Neural progenitor cell (in vitro differentiated cells): ENCODE measurements at regions not wholly inside any gene's neighbourhood (a gene's known extent, or its start where the extent isn't known, plus 50 kb on each side); places are given as distances from the start of the nearest gene placed in this dataset.

Experiments
- DNase-seq: peaks from one replicate; pipeline ENCODE4 v3.0.0-alpha.2; 2016; ENCODE audit warnings: low spot score
- H2AFZ ChIP-seq: fragments of 200-600 bp; sonication (generic); replicated peaks from 2 replicates; pipeline ENCODE4 v1.6.1; 2016; ENCODE audit warnings: antibody characterized with exemption
- H3F3A ChIP-seq: fragments of 200-600 bp; sonication (generic); 2 replicates; pipeline ENCODE4 v1.6.1; 2016; ENCODE audit warnings: antibody characterized with exemption, low read depth
- H3K27ac ChIP-seq: fragments of 200-600 bp; sonication (generic); 2 replicates; pipeline ENCODE4 v1.5.1; 2016; ENCODE audit warnings: mild to moderate bottlenecking
- H3K27me3 ChIP-seq: fragments of 200-600 bp; sonication (generic); 2 replicates; pipeline ENCODE4 v1.6.1; 2016; ENCODE audit warnings: mild to moderate bottlenecking, moderate library complexity
- H3K36me3 ChIP-seq: fragments of 200-600 bp; sonication (generic); 2 replicates; pipeline ENCODE4 v1.5.1; 2016
- H3K4me1 ChIP-seq: fragments of 200-600 bp; sonication (generic); 2 replicates; pipeline ENCODE4 v1.6.1; 2016; ENCODE audit warnings: mixed run types
- H3K4me2 ChIP-seq: fragments of 200-600 bp; sonication (generic); 2 replicates; pipeline ENCODE4 v1.6.1; 2016
- H3K4me3 ChIP-seq: fragments of 200-600 bp; sonication (generic); 2 replicates; pipeline ENCODE4 v1.5.1; 2016
- H3K79me2 ChIP-seq: fragments of 200-600 bp; sonication (generic); 2 replicates; pipeline ENCODE4 v1.6.1; 2016; ENCODE audit warnings: low read depth
- H3K9ac ChIP-seq: fragments of 200-600 bp; sonication (generic); 2 replicates; pipeline ENCODE4 v1.6.1; 2016
- H3K9me3 ChIP-seq: fragments of 200-600 bp; sonication (generic); 2 replicates; pipeline ENCODE4 v1.5.1; 2016; ENCODE audit warnings: low read depth
- H4K20me1 ChIP-seq: fragments of 200-600 bp; sonication (generic); 2 replicates; pipeline ENCODE4 v1.6.1; 2016; ENCODE audit warnings: low read depth
- H3K27ac Mint-ChIP-seq: 3 replicates; pipeline ENCODE4 v1.8.0; 2021; ENCODE audit warnings: mixed read lengths
- H3K27me3 Mint-ChIP-seq: 2 replicates; pipeline ENCODE4 v1.8.0; 2022; ENCODE audit warnings: low read depth, mild to moderate bottlenecking, inconsistent platforms, moderate library complexity, mixed read lengths; ENCODE audit not compliant: insufficient read depth
- H3K36me3 Mint-ChIP-seq: 3 replicates; pipeline ENCODE4 v1.8.0; 2021; ENCODE audit warnings: mixed read lengths
- H3K4me1 Mint-ChIP-seq: 3 replicates; pipeline ENCODE4 v1.8.0; 2021; ENCODE audit warnings: mixed read lengths
- H3K4me3 Mint-ChIP-seq: 3 replicates; pipeline ENCODE4 v1.8.0; 2021; ENCODE audit warnings: mild to moderate bottlenecking, moderate library complexity, mixed read lengths
- H3K9me3 Mint-ChIP-seq: 3 replicates; pipeline ENCODE4 v1.8.0; 2020; ENCODE audit warnings: mixed read lengths
- EZH2 ChIP-seq: fragments of 200-600 bp; sonication (generic); IDR thresholded peaks from 2 replicates; pipeline ENCODE4 v1.6.1; 2017; ENCODE audit warnings: antibody characterized with exemption, mild to moderate bottlenecking, moderate library complexity
- EZH2phosphoT487 ChIP-seq: fragments of 200-600 bp; sonication (generic); IDR thresholded peaks from 2 replicates; pipeline ENCODE4 v1.6.1; 2017; ENCODE audit warnings: antibody characterized with exemption
- TF ChIP-seq, protein P1 (sequence below): fragments of 200-600 bp; sonication (generic); IDR thresholded peaks from 2 replicates; pipeline ENCODE4 v1.5.1; 2017; ENCODE audit warnings: antibody characterized with exemption, mild to moderate bottlenecking

DNA sequence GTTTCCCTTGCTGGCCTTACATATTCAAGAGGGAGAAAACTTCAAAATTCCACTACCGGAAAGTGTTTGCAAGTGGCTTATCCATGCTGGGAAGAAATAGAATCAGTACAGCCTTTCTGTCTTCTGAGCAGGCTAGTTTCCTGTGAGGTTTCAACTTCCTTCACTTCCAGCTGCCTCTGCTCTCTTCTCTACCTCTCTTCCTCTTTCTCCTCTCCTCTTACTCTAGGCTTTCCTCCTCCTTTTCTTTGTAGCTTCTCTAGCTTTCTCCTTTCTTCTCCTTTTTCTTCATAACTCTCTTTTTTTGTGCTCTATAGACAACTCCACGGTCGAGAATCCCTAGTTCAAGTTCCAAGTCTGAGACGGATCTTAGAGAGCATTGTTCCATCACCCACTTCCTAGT is 421.8 kb downstream of the ETS1 start:
- no peak overlapping the region for H2AFZ ChIP-seq
- TF ChIP-seq, protein P1, sequence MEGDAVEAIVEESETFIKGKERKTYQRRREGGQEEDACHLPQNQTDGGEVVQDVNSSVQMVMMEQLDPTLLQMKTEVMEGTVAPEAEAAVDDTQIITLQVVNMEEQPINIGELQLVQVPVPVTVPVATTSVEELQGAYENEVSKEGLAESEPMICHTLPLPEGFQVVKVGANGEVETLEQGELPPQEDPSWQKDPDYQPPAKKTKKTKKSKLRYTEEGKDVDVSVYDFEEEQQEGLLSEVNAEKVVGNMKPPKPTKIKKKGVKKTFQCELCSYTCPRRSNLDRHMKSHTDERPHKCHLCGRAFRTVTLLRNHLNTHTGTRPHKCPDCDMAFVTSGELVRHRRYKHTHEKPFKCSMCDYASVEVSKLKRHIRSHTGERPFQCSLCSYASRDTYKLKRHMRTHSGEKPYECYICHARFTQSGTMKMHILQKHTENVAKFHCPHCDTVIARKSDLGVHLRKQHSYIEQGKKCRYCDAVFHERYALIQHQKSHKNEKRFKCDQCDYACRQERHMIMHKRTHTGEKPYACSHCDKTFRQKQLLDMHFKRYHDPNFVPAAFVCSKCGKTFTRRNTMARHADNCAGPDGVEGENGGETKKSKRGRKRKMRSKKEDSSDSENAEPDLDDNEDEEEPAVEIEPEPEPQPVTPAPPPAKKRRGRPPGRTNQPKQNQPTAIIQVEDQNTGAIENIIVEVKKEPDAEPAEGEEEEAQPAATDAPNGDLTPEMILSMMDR: no peak
- TF ChIP-seq EZH2phosphoT487: no peak
- no peak for TF ChIP-seq EZH2
- H3K79me2 ChIP-seq: no peaks in the 10 kb centered on the region
- H3F3A ChIP-seq: no peaks in the 10 kb centered on the region
- H3K4me3 Mint-ChIP-seq: no peak overlapping the region
- no peaks in the 10 kb centered on the region for H4K20me1 ChIP-seq
- no peaks in the 10 kb centered on the region for H3K9me3 Mint-ChIP-seq
- H3K4me1 Mint-ChIP-seq: peaks cover 9% of the 10 kb centered on the region
- H3K27ac Mint-ChIP-seq: no peak overlapping the region
- no peak for DNase-seq
- H3K4me3 ChIP-seq: no peak overlapping the region
- no peak overlapping the region for H3K4me2 ChIP-seq
- no peak overlapping the region for H3K9ac ChIP-seq
- peaks cover 2% of the 10 kb centered on the region for H3K27me3 Mint-ChIP-seq
- H3K36me3 ChIP-seq: no peaks in the 10 kb centered on the region
- no peaks in the 10 kb centered on the region for H3K36me3 Mint-ChIP-seq
- no peaks in the 10 kb centered on the region for H3K9me3 ChIP-seq
- peaks cover 4% of the 10 kb centered on the region for H3K4me1 ChIP-seq
- no peak overlapping the region for H3K27ac ChIP-seq
- H3K27me3 ChIP-seq: no peaks in the 10 kb centered on the region

DNA sequence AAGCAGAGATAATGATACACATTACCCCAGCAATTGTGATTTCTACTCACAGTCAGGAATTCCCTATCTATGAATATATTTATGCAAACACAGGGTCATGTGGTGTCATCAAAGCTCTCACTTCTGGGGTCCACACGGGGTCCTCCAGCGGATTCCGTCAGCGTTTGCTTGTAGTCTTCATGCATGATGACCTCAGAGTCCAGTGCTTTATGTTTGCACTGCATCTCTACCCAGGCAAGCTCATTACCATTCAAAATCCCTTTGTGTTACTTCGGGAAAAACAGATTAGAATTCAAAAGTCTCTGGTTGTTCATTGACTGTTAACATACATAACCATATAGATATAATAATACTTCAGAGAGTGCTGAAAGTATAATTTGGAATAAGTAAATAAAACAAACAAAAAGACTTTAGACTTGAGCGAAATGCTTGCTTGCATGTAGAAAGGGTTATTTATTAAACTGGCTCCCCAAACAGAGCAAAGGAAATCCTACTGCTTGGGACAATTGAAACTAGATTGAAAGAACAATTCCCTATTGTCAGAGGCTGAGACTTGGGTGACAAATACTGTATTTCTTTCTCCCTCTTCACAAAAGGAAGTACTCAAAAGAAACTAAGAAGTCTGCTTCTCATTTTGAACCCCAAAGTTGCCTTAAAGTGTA is 423.1 kb downstream of the ETS1 start:
- H3K9ac ChIP-seq: no peak overlapping the region
- H2AFZ ChIP-seq: no peak overlapping the region
- H3K4me1 ChIP-seq: peaks cover 4% of the 10 kb centered on the region
- H3K27ac ChIP-seq: no peak overlapping the region
- H4K20me1 ChIP-seq: no peaks in the 10 kb centered on the region
- H3K36me3 ChIP-seq: no peaks in the 10 kb centered on the region
- H3F3A ChIP-seq: no peaks in the 10 kb centered on the region
- no peaks in the 10 kb centered on the region for H3K79me2 ChIP-seq
- peak; percentile 15 for DNase-seq
- Mint-ChIP-seq H3K4me3 (no peak overlapping the region), H3K36me3 (no peaks in the 10 kb centered on the region), H3K9me3 (no peaks in the 10 kb centered on the region), H3K4me1 (peaks cover 9% of the 10 kb centered on the region), H3K27me3 (peaks cover 2% of the 10 kb centered on the region), H3K27ac (peak overlapping the region; percentile 48)
- H3K4me3 ChIP-seq: no peak overlapping the region
- H3K9me3 ChIP-seq: no peaks in the 10 kb centered on the region
- TF ChIP-seq, protein P1: no peak
- no peak for TF ChIP-seq EZH2phosphoT487
- TF ChIP-seq EZH2: no peak
- no peak overlapping the region for H3K4me2 ChIP-seq
- no peaks in the 10 kb centered on the region for H3K27me3 ChIP-seq

DNA sequence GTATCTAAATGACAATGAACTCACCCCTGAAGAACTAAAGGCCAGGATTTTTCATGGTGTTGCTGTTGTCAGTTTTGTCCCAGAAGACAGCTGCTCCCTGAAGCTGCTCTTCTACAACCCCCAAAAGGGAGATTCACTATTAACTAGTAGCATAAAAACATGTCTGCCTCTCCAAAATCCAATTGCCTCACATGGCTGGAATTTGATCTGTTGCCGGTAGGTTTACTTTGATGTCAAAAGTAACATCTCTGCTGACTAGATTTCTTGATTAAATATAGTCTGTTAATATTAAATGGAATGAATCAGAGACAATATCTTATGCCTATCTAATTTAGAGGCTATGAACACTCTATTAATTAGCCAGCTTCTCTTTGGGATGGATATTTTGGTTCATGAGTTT is 425.4 kb downstream of the ETS1 start:
- Mint-ChIP-seq H3K27me3 (peaks cover 2% of the 10 kb centered on the region), H3K27ac (peak overlapping the region; percentile 31), H3K4me1 (peaks cover 9% of the 10 kb centered on the region), H3K4me3 (no peak overlapping the region), H3K9me3 (no peaks in the 10 kb centered on the region), H3K36me3 (no peaks in the 10 kb centered on the region)
- TF ChIP-seq EZH2 (no peak), EZH2phosphoT487 (no peak)
- TF ChIP-seq, protein P1: no peak
- H4K20me1 ChIP-seq: no peaks in the 10 kb centered on the region
- no peaks in the 10 kb centered on the region for H3F3A ChIP-seq
- DNase-seq: no peak
- no peak overlapping the region for H3K9ac ChIP-seq
- no peak overlapping the region for H3K4me3 ChIP-seq
- no peaks in the 10 kb centered on the region for H3K79me2 ChIP-seq
- H3K27me3 ChIP-seq: no peaks in the 10 kb centered on the region
- peaks cover 4% of the 10 kb centered on the region for H3K4me1 ChIP-seq
- H3K36me3 ChIP-seq: no peaks in the 10 kb centered on the region
- no peak overlapping the region for H3K27ac ChIP-seq
- no peaks in the 10 kb centered on the region for H3K9me3 ChIP-seq
- no peak overlapping the region for H3K4me2 ChIP-seq
- no peak overlapping the region for H2AFZ ChIP-seq
